H9 (cell line): ENCODE measurements at regions not wholly inside any gene's neighbourhood (a gene's known extent, or its start where the extent isn't known, plus 50 kb on each side); places are given as distances from the start of the nearest gene placed in this dataset.

Experiments
- DNase-seq: peaks from one replicate; pipeline ENCODE4 v3.0.0-alpha.2; 2017
- H2AFZ ChIP-seq: one replicate; pipeline ENCODE4 v1.6.1; 2013; ENCODE audit warnings: mild to moderate bottlenecking, low read length, control low read depth, moderate library complexity
- H2AK5ac ChIP-seq: 2 replicates; pipeline ENCODE4 v1.6.1; 2013; ENCODE audit warnings: low read length, control low read depth, mixed read lengths; ENCODE audit not compliant: insufficient read length
- H2BK120ac ChIP-seq: one replicate; pipeline ENCODE4 v1.6.1; 2013; ENCODE audit warnings: low read depth, mild to moderate bottlenecking, low read length, control low read depth, inconsistent platforms; ENCODE audit not compliant: poor library complexity, severe bottlenecking
- H2BK12ac ChIP-seq: 2 replicates; pipeline ENCODE4 v1.6.1; 2013; ENCODE audit warnings: low read length, control low read depth, mixed read lengths, low read depth; ENCODE audit not compliant: insufficient read length
- H2BK15ac ChIP-seq: 2 replicates; pipeline ENCODE4 v1.6.1; 2013; ENCODE audit warnings: low read depth, low read length, control low read depth
- H2BK20ac ChIP-seq: one replicate; pipeline ENCODE4 v1.6.1; 2013; ENCODE audit warnings: low read depth, mild to moderate bottlenecking, low read length, control low read depth, inconsistent platforms; ENCODE audit not compliant: poor library complexity, severe bottlenecking
- H2BK5ac ChIP-seq: 2 replicates; pipeline ENCODE4 v1.6.1; 2013; ENCODE audit warnings: low read length, control low read depth, mixed read lengths; ENCODE audit not compliant: insufficient read length
- H3K14ac ChIP-seq: 2 replicates; pipeline ENCODE4 v1.6.1; 2013; ENCODE audit warnings: low read length, control low read depth; ENCODE audit not compliant: insufficient read depth
- H3K18ac ChIP-seq: 2 replicates; pipeline ENCODE4 v1.6.1; 2013; ENCODE audit warnings: low read depth, mild to moderate bottlenecking, mixed read lengths, low read length, control low read depth; ENCODE audit not compliant: insufficient read length
- H3K23ac ChIP-seq: 2 replicates; pipeline ENCODE4 v1.6.1; 2013; ENCODE audit warnings: low read length, control low read depth, mixed read lengths, low read depth; ENCODE audit not compliant: insufficient read length
- H3K23me2 ChIP-seq: 2 replicates; pipeline ENCODE4 v1.6.1; 2013; ENCODE audit warnings: low read depth, mild to moderate bottlenecking, mixed read lengths, low read length, control low read depth; ENCODE audit not compliant: insufficient read length, poor library complexity, severe bottlenecking
- H3K27ac ChIP-seq: 2 replicates; pipeline ENCODE4 v1.5.1; 2013; ENCODE audit warnings: low read length, control low read depth, mixed read lengths, low read depth; ENCODE audit not compliant: insufficient read length
- H3K27me3 ChIP-seq: 2 replicates; pipeline ENCODE4 v1.6.1; 2013; ENCODE audit warnings: low read length, control low read depth, inconsistent platforms; ENCODE audit not compliant: insufficient read depth
- H3K4ac ChIP-seq: 2 replicates; pipeline ENCODE4 v1.6.1; 2013; ENCODE audit warnings: low read depth, mild to moderate bottlenecking, control low read depth, inconsistent platforms, low read length, moderate library complexity
- H3K4me1 ChIP-seq: 2 replicates; pipeline ENCODE4 v1.6.1; 2013; ENCODE audit warnings: low read length, control low read depth, inconsistent platforms; ENCODE audit not compliant: insufficient read depth
- H3K4me2 ChIP-seq: 2 replicates; pipeline ENCODE4 v1.6.1; 2013; ENCODE audit warnings: low read length, control low read depth, mixed read lengths; ENCODE audit not compliant: insufficient read length, insufficient read depth
- H3K56ac ChIP-seq: 2 replicates; pipeline ENCODE4 v1.6.1; 2013; ENCODE audit warnings: low read depth, mild to moderate bottlenecking, mixed read lengths, low read length, control low read depth; ENCODE audit not compliant: insufficient read length
- H3K79me1 ChIP-seq: 2 replicates; pipeline ENCODE4 v1.6.1; 2013; ENCODE audit warnings: low read depth, mild to moderate bottlenecking, moderate library complexity, low read length, control low read depth, inconsistent platforms; ENCODE audit not compliant: insufficient read depth, poor library complexity, severe bottlenecking
- H3K79me2 ChIP-seq: 2 replicates; pipeline ENCODE4 v1.6.1; 2013; ENCODE audit warnings: low read length, control low read depth, inconsistent platforms; ENCODE audit not compliant: insufficient read depth
- H3K9ac ChIP-seq: 2 replicates; pipeline ENCODE4 v1.6.1; 2013; ENCODE audit warnings: low read length, control low read depth, mixed read lengths; ENCODE audit not compliant: insufficient read length; ENCODE audit errors: extremely low read depth
- H3K9me3 ChIP-seq: one replicate; pipeline ENCODE4 v1.6.1; 2013; ENCODE audit warnings: low read depth, low read length, inconsistent platforms; ENCODE audit not compliant: control insufficient read depth
- H3T11ph ChIP-seq: one replicate; pipeline ENCODE4 v1.6.1; 2013; ENCODE audit warnings: mild to moderate bottlenecking, low read length, control low read depth, inconsistent platforms
- H4K20me1 ChIP-seq: one replicate; pipeline ENCODE4 v1.6.1; 2013; ENCODE audit not compliant: control insufficient read depth, insufficient read length, insufficient read depth
- H4K5ac ChIP-seq: 2 replicates; pipeline ENCODE4 v1.6.1; 2013; ENCODE audit warnings: low read depth, mild to moderate bottlenecking, mixed read lengths, low read length, control low read depth; ENCODE audit not compliant: insufficient read length
- H4K8ac ChIP-seq: replicated peaks from 2 replicates; pipeline ENCODE4 v1.6.1; 2013; ENCODE audit warnings: low read length, control low read depth, mixed read lengths, low read depth; ENCODE audit not compliant: insufficient read length
- H4K91ac ChIP-seq: 2 replicates; pipeline ENCODE4 v1.6.1; 2013; ENCODE audit warnings: low read depth, mild to moderate bottlenecking, moderate library complexity, mixed read lengths, low read length, control low read depth; ENCODE audit not compliant: insufficient read length
- H3K27ac Mint-ChIP-seq, 3 experiments: 2 replicates in 2 of 3; 3 replicates in 1 of 3; pipeline ENCODE4 v1.8.0; 2020 to 2021; ENCODE audit warnings: mixed read lengths in 3 of 3, mild to moderate bottlenecking in 1 of 3, moderate library complexity in 1 of 3
- H3K27me3 Mint-ChIP-seq: 2 replicates; pipeline ENCODE4 v1.8.0; 2021; ENCODE audit warnings: low read depth, mild to moderate bottlenecking, moderate library complexity, mixed read lengths
- H3K36me3 Mint-ChIP-seq, 3 experiments: 2 replicates in 2 of 3; 3 replicates in 1 of 3; pipeline ENCODE4 v1.8.0; 2020 to 2021; ENCODE audit warnings: low read depth in 3 of 3, mixed read lengths in 3 of 3; ENCODE audit not compliant: insufficient read depth in 1 of 3
- H3K4me1 Mint-ChIP-seq, 2 experiments: 2 replicates each; pipeline ENCODE4 v1.8.0; 2020; ENCODE audit warnings: mixed read lengths in 2 of 2
- H3K4me3 Mint-ChIP-seq, 2 experiments: 2 replicates in 1 of 2; 3 replicates in 1 of 2; pipeline ENCODE4 v1.8.0; 2020 to 2021; ENCODE audit warnings: mild to moderate bottlenecking in 2 of 2, mixed read lengths in 2 of 2, moderate library complexity in 1 of 2
- H3K9me3 Mint-ChIP-seq, 2 experiments: 2 replicates in 1 of 2; 3 replicates in 1 of 2; pipeline ENCODE4 v1.8.0; 2020; ENCODE audit warnings: mild to moderate bottlenecking in 2 of 2, mixed read lengths in 2 of 2, moderate library complexity in 1 of 2
- CTCF ChIP-seq: fragments of 200-600 bp; sonication (generic); conservative IDR thresholded peaks from 3 replicates; pipeline ENCODE4 v1.8.0; 2021; ENCODE audit warnings: antibody characterized with exemption, mild to moderate bottlenecking
- WGBS: extraction: QIAGEN DNeasy Blood & Tissue Kit; methylation state at CpG from one replicate; pipeline ENCODE4 v1.1.7; 2013; ENCODE audit warnings: missing lambda C conversion rate, low lambda C conversion rate, mixed read lengths; ENCODE audit not compliant: insufficient read length; ENCODE audit errors: extremely low coverage; 5-methylcytosine and 5-hydroxymethylcytosine counted together

DNA sequence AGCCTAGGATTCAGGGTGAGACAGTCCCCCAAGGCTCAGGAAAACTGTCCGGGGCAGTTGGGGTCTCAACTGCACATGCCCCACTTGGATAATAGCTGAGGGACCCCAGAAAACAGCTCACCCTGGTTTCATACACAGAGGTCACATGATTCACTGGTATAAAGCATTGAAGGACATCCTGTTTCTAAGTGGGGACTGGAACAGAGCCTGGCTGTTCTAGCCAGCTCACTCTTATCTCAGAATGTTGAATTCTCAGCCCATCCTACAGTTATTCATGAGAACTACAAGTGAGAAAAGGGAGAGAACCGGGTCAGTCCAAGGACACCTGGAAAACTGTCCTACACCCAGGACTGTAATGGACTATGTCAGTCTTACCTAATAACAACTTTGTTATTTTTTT lies 170.9 kb downstream of the FGF1 start:
- WGBS: no CpG with 5 or more reads among the region's 2 CpGs
- Histone ChIP-seq H4K8ac (no peak overlapping the region), H2BK120ac (no peak overlapping the region), H3K4me1 (no peaks in the 10 kb centered on the region; the same call in 1 of the 2 replicates), H3K23me2 (no peaks in the 10 kb centered on the region), H4K20me1 (no peaks in the 10 kb centered on the region), H3K14ac (peak overlapping the region; percentile 35; the same call in 1 of the 2 replicates), H4K5ac (no peak overlapping the region), H3K9ac (no peak overlapping the region), H3K4ac (no peak overlapping the region), H4K91ac (no peak overlapping the region), H3K4me2 (no peak overlapping the region), H3K9me3 (no peaks in the 10 kb centered on the region), H3K56ac (no peak overlapping the region), H3K18ac (no peak overlapping the region), H2BK5ac (no peak overlapping the region), H3K27ac (no peak overlapping the region), H2AK5ac (no peak overlapping the region), H3K27me3 (no peaks in the 10 kb centered on the region), H2BK20ac (no peak overlapping the region), H2BK12ac (no peak overlapping the region), H2AFZ (no peak overlapping the region), H3K23ac (no peak overlapping the region), H2BK15ac (no peak overlapping the region), H3K79me2 (no peaks in the 10 kb centered on the region), H3T11ph (no peak overlapping the region), H3K79me1 (no peaks in the 10 kb centered on the region)
- H3K4me3 Mint-ChIP-seq: no peak overlapping the region
- no peak for TF ChIP-seq CTCF
- H3K36me3 Mint-ChIP-seq: peaks cover 6 to 12% (median 12%) of the 10 kb centered on the region in 3 experiments
- H3K27me3 Mint-ChIP-seq: no peaks in the 10 kb centered on the region; the same call in 1 of the 2 replicates
- DNase-seq: no peak
- H3K9me3 Mint-ChIP-seq: peaks cover 12 to 13% of the 10 kb centered on the region in 2 experiments
- H3K4me1 Mint-ChIP-seq: peaks cover 3 to 8% of the 10 kb centered on the region in 2 experiments
- no peak overlapping the region for H3K27ac Mint-ChIP-seq
